Bronchial epithelial cell (primary cell): ENCODE measurements at regions not wholly inside any gene's neighbourhood (a gene's known extent, or its start where the extent isn't known, plus 50 kb on each side); places are given as distances from the start of the nearest gene placed in this dataset.

Source experiments
- DNase-seq: peaks from one replicate; pipeline ENCODE4 v3.0.0-alpha.2; 2010; ENCODE audit warnings: low read depth
- FAIRE-seq: peaks from 2 replicates; lab custom pipeline; 2011; peaks lifted over from hg19 to GRCh38; lab: Jason Lieb, UNC
- H3K27me3 ChIP-seq: 2 replicates; pipeline ENCODE4 v1.5.1; 2011; ENCODE audit warnings: low read length; ENCODE audit not compliant: control insufficient read depth, insufficient read depth
- H3K36me3 ChIP-seq: 2 replicates; pipeline ENCODE4 v1.5.1; 2011; ENCODE audit warnings: low read length; ENCODE audit not compliant: control insufficient read depth, insufficient read depth
- H3K4me3 ChIP-seq: 2 replicates; pipeline ENCODE4 v1.5.1; 2011; ENCODE audit warnings: mild to moderate bottlenecking, low read depth, low read length, control low read depth
- TF ChIP-seq, protein P1 (sequence below): IDR thresholded peaks from 2 replicates; pipeline ENCODE4 v1.5.1; 2011; ENCODE audit warnings: mild to moderate bottlenecking, moderate library complexity, low read length, control low read depth, inconsistent platforms; ENCODE audit not compliant: insufficient read depth, severe bottlenecking

DNA sequence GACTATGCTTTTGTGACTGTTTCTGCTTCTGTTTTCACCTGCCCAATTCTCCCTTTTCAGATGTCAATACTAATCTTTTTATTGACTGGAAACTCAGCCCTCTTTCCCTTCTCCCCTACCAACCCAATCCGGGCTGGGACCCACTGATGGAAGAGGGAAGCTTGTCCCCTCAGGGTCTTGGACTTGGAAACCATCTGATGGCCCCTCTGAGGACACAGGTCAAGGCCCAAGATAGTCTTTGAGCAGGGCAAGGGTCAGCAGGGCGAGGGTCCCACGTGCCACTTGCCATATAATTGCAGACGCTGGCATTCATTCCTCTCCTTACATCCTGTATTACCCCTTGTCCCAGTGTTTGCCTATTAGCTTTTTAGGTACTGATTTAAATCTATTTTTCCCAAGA lies 678.2 kb upstream of the FANCL start:
- Histone ChIP-seq H3K27me3 (no peaks in the 10 kb centered on the region), H3K36me3 (no peaks in the 10 kb centered on the region), H3K4me3 (no peak overlapping the region)
- FAIRE-seq (no peak), DNase-seq (no peak)
- TF ChIP-seq, protein P1, sequence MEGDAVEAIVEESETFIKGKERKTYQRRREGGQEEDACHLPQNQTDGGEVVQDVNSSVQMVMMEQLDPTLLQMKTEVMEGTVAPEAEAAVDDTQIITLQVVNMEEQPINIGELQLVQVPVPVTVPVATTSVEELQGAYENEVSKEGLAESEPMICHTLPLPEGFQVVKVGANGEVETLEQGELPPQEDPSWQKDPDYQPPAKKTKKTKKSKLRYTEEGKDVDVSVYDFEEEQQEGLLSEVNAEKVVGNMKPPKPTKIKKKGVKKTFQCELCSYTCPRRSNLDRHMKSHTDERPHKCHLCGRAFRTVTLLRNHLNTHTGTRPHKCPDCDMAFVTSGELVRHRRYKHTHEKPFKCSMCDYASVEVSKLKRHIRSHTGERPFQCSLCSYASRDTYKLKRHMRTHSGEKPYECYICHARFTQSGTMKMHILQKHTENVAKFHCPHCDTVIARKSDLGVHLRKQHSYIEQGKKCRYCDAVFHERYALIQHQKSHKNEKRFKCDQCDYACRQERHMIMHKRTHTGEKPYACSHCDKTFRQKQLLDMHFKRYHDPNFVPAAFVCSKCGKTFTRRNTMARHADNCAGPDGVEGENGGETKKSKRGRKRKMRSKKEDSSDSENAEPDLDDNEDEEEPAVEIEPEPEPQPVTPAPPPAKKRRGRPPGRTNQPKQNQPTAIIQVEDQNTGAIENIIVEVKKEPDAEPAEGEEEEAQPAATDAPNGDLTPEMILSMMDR = no peak

DNA sequence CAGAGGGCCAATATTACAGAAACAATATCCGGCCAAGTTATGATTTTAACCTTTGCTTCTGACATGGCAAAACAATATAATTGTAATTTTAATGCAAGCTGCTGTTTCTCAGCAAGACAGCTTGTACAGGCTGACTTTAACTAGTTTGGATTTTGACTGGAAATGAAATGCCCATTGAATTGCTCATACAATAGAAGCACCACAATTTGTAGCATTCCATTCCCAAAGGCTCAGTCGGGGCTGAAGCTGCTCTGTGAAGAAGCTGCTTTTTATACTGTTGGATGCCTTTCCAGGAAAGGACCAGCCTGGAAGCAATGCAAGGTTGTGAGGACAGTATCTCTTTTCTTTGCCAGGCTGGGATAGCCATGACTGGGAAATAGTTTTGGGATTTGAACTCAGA lies 677.0 kb upstream of the FANCL start:
- no peak for DNase-seq
- H3K4me3 ChIP-seq = no peak overlapping the region
- no peaks in the 10 kb centered on the region for H3K27me3 ChIP-seq
- TF ChIP-seq, protein P1 = no peak
- H3K36me3 ChIP-seq = no peaks in the 10 kb centered on the region
- no peak for FAIRE-seq

DNA sequence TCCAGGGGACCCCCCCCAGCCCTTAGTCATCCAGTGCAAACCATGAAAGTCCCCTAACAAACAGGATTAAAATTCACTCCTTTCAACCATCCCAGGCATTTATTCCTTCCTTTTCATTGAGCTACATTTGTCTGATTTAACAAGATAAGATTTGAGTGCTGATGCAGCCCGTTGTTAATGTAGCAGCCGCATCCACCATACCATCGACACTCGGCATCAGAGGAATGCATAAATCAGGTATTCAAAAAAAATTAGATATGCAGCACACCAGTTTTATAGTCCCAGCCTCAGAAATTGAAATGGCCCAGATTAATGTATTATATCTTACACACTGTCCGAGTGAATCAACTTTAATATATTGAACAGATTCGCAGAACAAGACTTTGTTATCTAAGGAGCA lies 676.5 kb upstream of the FANCL start:
- no peak for DNase-seq
- Histone ChIP-seq H3K27me3 (no peaks in the 10 kb centered on the region), H3K36me3 (no peaks in the 10 kb centered on the region), H3K4me3 (no peak overlapping the region)
- FAIRE-seq = no peak
- TF ChIP-seq, protein P1 = no peak

DNA sequence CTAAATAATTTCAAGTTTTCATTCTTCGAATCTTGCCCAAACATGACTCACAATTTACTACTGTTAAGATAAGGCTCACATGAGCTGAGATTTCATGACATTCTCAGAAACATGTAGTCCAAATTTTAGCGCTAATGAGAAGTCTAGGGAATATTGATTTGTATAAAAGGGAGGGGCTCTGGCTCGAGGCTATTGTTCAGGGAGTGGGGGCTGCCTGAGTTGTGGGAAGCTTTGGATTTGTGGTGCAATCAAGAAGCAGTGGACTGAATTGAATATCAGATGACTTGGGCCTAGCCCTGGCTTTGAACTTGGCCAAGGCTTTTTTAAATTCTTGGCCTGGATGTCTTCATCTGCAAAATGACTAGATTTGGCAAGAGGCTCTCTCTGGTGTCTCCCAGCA lies 674.9 kb upstream of the FANCL start:
- DNase-seq (no peak), FAIRE-seq (no peak)
- no peak overlapping the region for H3K4me3 ChIP-seq
- H3K27me3 ChIP-seq = no peaks in the 10 kb centered on the region
- H3K36me3 ChIP-seq = no peaks in the 10 kb centered on the region
- TF ChIP-seq, protein P1 = no peak

DNA sequence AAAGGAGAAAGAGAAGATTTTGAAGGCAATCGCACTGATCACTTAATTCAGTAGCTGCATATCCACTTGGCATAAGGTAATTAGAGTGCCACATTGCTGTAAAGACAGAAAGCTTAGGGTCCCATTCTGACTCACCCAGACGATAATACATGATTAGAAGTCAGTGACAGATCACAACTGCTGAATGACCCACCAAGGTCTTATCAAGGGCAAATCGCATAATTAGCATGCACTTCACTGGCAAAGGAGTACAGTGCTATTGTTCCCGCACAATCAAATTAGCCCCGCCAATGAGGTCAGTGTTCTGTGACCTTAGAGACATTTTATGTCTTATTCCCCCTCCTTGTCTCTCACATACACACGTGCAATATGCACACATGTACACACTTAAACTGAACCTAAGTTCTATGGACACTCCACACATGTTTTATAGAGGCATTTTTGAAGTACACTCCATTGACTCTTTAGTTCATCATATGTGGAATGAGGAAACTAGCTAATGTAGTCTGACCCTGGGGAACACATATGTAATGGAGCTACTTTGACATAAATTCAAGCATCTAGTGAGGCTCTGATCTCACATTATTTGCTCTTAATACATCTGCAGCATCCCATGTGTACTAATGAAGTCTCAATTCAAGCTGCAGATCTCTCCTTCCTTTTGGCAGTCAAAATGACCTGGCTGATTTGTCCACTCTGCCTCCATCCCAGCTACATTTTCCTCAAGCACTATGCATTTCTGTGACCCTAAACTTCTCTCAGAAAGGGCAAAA lies 673.8 kb upstream of the FANCL start:
- FAIRE-seq (no peak), DNase-seq (no peak)
- H3K27me3 ChIP-seq = no peaks in the 10 kb centered on the region
- H3K4me3 ChIP-seq = no peak overlapping the region
- TF ChIP-seq, protein P1 = no peak
- H3K36me3 ChIP-seq = no peaks in the 10 kb centered on the region

DNA sequence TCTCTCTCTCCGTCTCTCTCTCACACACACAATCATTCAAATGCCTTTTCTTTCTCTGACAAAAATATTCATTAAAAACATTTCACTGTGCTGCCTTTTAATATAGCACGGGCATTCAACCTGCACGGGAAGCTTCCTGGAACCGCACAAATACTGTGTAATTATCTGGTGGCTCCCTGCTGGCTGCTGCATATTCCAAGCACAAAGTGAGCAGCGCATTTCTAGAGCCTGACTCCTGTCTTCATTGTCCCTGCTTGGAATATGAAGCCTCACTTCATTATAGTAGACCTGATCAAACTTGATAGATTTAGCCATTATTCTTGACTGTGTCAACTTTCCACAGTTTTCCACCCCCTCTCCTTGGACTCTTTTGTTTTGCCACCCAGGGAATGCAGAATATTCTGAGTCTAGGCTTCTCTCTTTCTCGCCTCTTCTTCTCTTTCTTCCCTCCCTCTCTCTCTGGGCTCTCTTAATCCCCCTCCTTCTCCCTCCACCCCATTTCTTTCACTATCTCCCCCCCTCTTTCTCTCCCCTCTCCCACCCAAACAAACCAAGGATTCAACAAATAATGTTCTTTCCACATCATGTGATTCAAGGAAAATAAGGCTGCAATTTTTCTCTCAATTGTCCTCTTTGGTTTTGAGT lies 672.1 kb upstream of the FANCL start:
- H3K36me3 ChIP-seq = no peaks in the 10 kb centered on the region
- no peak for DNase-seq
- FAIRE-seq = no peak
- TF ChIP-seq, protein P1 = no peak
- H3K4me3 ChIP-seq = no peak overlapping the region
- no peaks in the 10 kb centered on the region for H3K27me3 ChIP-seq
